Ascending aorta (tissue), 2 donors: ENCODE measurements at regions not wholly inside any gene's neighbourhood (a gene's known extent, or its start where the extent isn't known, plus 50 kb on each side); places are given as distances from the start of the nearest gene placed in this dataset.
"Not testable (repeated sequence)": the region's sequence is repeated elsewhere in the genome, so short reads cannot be mapped to it uniquely, and the experiment has no call there.

Experiments used
- DNase-seq, 2 donors: peaks; one replicate each; pipeline ENCODE4 v3.0.0-alpha.2; 2019; ENCODE audit warnings: low spot score in 2 of 2
- H3K27ac ChIP-seq, 2 donors: fragments of 200-600 bp; sonication (generic); one replicate each; pipeline ENCODE4 v1.5.1; 2016 to 2017; ENCODE audit warnings: mild to moderate bottlenecking in 1 of 2
- H3K27me3 ChIP-seq: fragments of 200-600 bp; sonication (generic); one replicate; pipeline ENCODE4 v1.5.1; 2017
- H3K36me3 ChIP-seq, 2 donors: fragments of 200-600 bp; sonication (generic); one replicate each; pipeline ENCODE4 v1.5.1; 2016
- H3K4me1 ChIP-seq, 2 donors: fragments of 200-600 bp; sonication (generic); one replicate each; pipeline ENCODE4 v1.5.1; 2016 to 2017; ENCODE audit warnings: mild to moderate bottlenecking in 1 of 2
- H3K4me3 ChIP-seq, 2 donors: fragments of 200-600 bp; sonication (generic); one replicate each; pipeline ENCODE4 v1.5.1; 2016 to 2017; ENCODE audit warnings: mild to moderate bottlenecking in 1 of 2
- H3K9me3 ChIP-seq, 2 donors: fragments of 200-600 bp; sonication (generic); one replicate each; pipeline ENCODE4 v1.5.1; 2016
- intact Hi-C: fragments of 100-400 bp; cut with DNase I; formaldehyde crosslinking; loops from one replicate; pipeline ENCODE4 v1.15.1; 2023
- TF ChIP-seq, protein P1 (sequence below), 3 experiments: fragments of 200-600 bp in 2 of 3; fragments of 450-650 bp in 1 of 3; sonication (generic) in 2 of 3; IDR thresholded peaks; one replicate each; pipeline ENCODE4 v1.5.1; 2016 to 2019; ENCODE audit warnings: antibody characterized with exemption in 3 of 3, mild to moderate bottlenecking in 1 of 3, moderate library complexity in 1 of 3

DNA sequence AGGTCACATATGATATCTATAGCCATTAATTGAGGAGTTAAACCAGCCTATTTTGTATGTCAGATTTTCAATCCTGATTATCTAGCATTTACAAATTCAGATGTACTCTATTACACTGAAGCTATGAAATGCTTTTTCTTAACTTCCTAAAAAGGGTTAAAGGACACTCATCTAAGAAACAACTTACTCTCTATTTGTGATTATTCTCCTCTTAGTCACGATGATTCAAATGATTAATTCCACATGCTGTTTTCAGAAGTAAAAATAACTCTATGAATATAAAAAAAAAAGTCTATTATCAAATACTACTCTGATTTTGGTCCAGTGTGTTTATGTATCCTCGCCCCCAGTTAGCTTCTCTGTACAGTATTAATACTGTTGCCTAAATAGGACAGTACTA, 1199.9 kb downstream of the GATA3 start:
- TF ChIP-seq, protein P1, sequence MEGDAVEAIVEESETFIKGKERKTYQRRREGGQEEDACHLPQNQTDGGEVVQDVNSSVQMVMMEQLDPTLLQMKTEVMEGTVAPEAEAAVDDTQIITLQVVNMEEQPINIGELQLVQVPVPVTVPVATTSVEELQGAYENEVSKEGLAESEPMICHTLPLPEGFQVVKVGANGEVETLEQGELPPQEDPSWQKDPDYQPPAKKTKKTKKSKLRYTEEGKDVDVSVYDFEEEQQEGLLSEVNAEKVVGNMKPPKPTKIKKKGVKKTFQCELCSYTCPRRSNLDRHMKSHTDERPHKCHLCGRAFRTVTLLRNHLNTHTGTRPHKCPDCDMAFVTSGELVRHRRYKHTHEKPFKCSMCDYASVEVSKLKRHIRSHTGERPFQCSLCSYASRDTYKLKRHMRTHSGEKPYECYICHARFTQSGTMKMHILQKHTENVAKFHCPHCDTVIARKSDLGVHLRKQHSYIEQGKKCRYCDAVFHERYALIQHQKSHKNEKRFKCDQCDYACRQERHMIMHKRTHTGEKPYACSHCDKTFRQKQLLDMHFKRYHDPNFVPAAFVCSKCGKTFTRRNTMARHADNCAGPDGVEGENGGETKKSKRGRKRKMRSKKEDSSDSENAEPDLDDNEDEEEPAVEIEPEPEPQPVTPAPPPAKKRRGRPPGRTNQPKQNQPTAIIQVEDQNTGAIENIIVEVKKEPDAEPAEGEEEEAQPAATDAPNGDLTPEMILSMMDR (IDR thresholded peaks at IDR 0.05): no peak
- DNase-seq: no peak
- no peak overlapping the region for H3K27ac ChIP-seq
- H3K36me3 ChIP-seq: no peaks in the 10 kb centered on the region
- no peaks in the 10 kb centered on the region for H3K9me3 ChIP-seq
- H3K27me3 ChIP-seq: no peaks in the 10 kb centered on the region
- no peaks in the 10 kb centered on the region for H3K4me1 ChIP-seq
- intact Hi-C loops: no loop called here
- H3K4me3 ChIP-seq: no peak overlapping the region

DNA sequence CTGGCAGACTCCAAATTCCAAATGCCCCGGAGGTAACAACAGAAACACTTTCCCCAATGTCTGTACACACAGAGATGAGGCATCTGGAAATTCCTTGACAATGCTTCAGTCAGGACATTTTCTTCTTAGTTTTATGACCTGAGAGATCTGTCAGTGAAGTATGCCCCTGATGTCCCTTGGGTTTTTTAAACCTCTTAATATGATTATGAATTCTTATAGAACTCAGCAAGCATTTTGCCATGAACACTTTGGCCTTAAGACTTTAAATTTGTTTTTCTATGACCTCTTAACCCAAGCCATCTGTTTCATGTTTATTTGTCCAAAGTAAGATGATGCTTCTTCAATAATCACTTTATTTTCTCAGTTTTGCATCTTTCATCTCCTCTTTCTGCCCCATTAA, 1206.2 kb downstream of the GATA3 start:
- Histone ChIP-seq H3K36me3 (no peaks in the 10 kb centered on the region), H3K27ac (no peak overlapping the region), H3K9me3 (no peaks in the 10 kb centered on the region), H3K27me3 (no peaks in the 10 kb centered on the region), H3K4me1 (no peaks in the 10 kb centered on the region), H3K4me3 (no peak overlapping the region)
- TF ChIP-seq, protein P1 (IDR thresholded peaks at IDR 0.05): no peak
- intact Hi-C loops: no loop called here
- no peak for DNase-seq

DNA sequence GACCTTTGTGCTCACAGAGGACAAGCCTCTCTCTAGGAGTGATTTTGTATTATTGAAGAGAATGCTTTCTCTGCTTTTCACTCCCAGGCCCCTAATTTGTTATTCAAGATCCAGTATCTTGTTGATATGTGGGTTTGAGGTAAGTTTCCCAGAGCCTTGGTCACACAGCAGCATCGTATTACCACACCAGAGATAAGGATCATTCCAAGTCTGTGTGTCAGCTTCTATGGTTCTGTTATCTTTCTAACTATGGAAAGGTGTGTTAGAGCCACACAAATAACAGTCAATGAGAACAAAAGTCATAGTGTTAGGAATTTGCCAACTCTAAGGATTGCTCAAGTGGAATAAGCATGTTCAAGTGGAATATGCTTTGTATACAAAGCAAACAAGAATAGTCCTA, 1208.3 kb downstream of the GATA3 start:
- intact Hi-C loops: no loop called here
- H3K4me3 ChIP-seq: no peak overlapping the region
- H3K36me3 ChIP-seq: no peaks in the 10 kb centered on the region
- H3K4me1 ChIP-seq: no peaks in the 10 kb centered on the region
- no peak overlapping the region for H3K27ac ChIP-seq
- H3K9me3 ChIP-seq: no peaks in the 10 kb centered on the region
- no peak for DNase-seq
- TF ChIP-seq, protein P1 (IDR thresholded peaks at IDR 0.05): no peak
- no peaks in the 10 kb centered on the region for H3K27me3 ChIP-seq

DNA sequence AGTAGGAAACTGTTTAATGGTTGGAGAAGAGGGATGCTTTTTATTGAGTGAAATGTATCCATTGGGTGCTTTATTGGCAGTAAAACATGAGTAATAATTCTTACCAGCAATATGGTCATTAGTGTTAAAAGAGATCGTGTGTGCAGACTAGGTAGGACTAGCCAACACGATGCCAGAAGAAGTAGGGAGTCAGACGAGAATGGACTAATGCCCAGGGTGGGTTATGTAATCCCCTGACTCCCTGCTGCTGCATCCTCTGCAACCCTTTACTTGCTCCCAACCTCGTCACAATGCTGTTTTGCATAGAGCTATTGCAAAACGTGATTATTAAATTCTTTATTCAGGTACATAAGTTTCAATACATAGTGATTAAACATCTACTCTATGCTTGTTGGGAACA, 1213.7 kb downstream of the GATA3 start:
- Histone ChIP-seq H3K9me3 (no peaks in the 10 kb centered on the region), H3K4me3 (no peak overlapping the region), H3K36me3 (no peaks in the 10 kb centered on the region), H3K4me1 (no peaks in the 10 kb centered on the region), H3K27me3 (no peaks in the 10 kb centered on the region), H3K27ac (no peak overlapping the region)
- no peak for DNase-seq
- TF ChIP-seq, protein P1 (IDR thresholded peaks at IDR 0.05): no peak
- intact Hi-C loops: no loop called here

DNA sequence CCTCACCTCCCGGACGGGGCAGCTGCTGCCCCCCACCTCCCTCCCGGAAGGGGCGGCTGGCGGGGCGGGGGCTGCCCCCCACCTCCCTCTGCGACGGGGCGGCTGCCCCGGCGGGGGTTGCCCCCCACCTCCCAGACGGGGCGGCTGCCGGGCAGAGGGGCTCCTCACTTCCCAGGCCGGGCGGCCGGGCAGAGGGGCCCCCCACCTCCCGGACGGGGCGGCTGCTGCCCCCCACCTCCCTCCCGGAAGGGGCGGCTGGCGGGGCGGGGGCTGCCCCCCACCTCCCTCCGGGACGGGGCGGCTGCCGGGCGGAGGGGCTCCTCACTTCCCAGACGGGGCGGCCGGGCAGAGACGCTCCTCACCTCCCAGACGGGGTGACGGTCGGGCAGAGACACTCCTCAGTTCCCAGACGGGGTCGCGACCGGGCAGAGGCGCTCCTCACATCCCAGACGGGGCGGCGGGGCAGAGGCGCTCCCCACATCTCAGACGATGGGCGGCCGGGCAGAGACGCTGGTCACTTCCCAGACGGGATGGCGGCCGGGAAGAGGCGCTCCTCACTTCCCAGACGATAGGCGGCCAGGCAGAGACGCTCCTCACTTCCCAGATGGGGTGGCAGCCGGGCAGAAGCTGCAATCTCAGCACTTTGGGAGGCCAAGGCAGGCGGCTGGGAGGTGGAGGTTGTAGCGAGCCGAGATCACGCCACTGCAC, 1218.8 kb downstream of the GATA3 start:
- H3K36me3 ChIP-seq, H3K27ac ChIP-seq, H3K27me3 ChIP-seq, DNase-seq, H3K4me1 ChIP-seq, intact Hi-C loops, H3K4me3 ChIP-seq, H3K9me3 ChIP-seq: not testable (repeated sequence)

DNA sequence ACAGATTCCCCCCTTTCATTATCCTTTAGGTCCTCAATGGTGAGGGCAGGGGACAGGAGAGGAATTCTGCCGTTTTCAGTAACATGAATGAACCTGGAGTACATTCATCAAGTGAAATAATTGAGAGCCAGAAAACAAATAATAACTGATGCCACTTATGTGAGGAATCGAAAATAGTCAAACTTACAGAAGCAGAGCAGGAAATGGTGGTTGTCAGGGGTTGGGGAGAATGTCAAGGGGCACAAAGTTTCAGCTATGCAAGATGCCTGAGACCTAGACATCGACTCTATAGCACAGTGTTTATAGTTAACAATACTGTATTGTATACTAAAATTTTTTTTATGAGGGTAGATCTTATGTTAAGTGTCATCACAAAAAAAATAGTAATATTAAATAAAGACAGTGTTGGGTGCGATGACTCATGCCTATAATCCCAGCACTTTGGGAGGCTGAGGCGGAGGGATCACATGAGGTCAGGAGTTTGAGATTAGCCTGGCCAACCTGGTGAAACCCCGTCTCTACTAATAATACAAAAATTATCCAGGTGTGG, 1219.8 kb downstream of the GATA3 start:
- H3K27ac ChIP-seq: no peak overlapping the region
- intact Hi-C loops: no loop called here
- no peaks in the 10 kb centered on the region for H3K4me1 ChIP-seq
- no peak for DNase-seq
- TF ChIP-seq, protein P1 (IDR thresholded peaks at IDR 0.05): no peak
- no peaks in the 10 kb centered on the region for H3K27me3 ChIP-seq
- no peak overlapping the region for H3K4me3 ChIP-seq
- H3K9me3 ChIP-seq: no peaks in the 10 kb centered on the region
- H3K36me3 ChIP-seq: no peaks in the 10 kb centered on the region
